HepG2 (cell line): ENCODE measurements at regions not wholly inside any gene's neighbourhood (a gene's known extent, or its start where the extent isn't known, plus 50 kb on each side); places are given as distances from the start of the nearest gene placed in this dataset.

Experiments
- ETV5 ChIP-seq: IDR thresholded peaks from 2 replicates; pipeline ENCODE4 v1.6.1; 2018; ENCODE audit warnings: missing biosample characterization, missing genetic modification reagents, inconsistent platforms, borderline replicate concordance
- GATAD2A ChIP-seq: IDR thresholded peaks from 2 replicates; pipeline ENCODE4 v1.6.1; 2016
- IKZF4 ChIP-seq: sonication (generic); formaldehyde crosslinking; IDR thresholded peaks from 2 replicates; pipeline ENCODE4 v1.5.1; 2020; ENCODE audit warnings: borderline replicate concordance, mild to moderate bottlenecking, low read depth, missing genetic modification reagents; ENCODE audit errors: not compliant biosample characterization
- RFX5 ChIP-seq: IDR thresholded peaks from 2 replicates; pipeline ENCODE4 v1.6.1; 2011; ENCODE audit warnings: low read depth, low read length, improper control_type of control experiment
- SALL1 ChIP-seq: sonication (generic); formaldehyde crosslinking; IDR thresholded peaks from 2 replicates; pipeline ENCODE4 v1.8.0; 2022; ENCODE audit warnings: mild to moderate bottlenecking, missing genetic modification reagents
- SMAD9 ChIP-seq: sonication (generic); formaldehyde crosslinking; IDR thresholded peaks from 2 replicates; pipeline ENCODE4 v1.5.1; 2020; ENCODE audit warnings: mild to moderate bottlenecking, missing genetic modification reagents
- SRSF9 ChIP-seq: fragments of 200-400 bp; formaldehyde crosslinking; IDR thresholded peaks from 2 replicates; pipeline ENCODE4 v1.6.1; 2018; ENCODE audit warnings: borderline replicate concordance, mild to moderate bottlenecking, low read depth, low read length; ENCODE audit not compliant: insufficient read depth, poor library complexity, severe bottlenecking
- STAG1 ChIP-seq: sonication (generic); formaldehyde crosslinking; IDR thresholded peaks from 2 replicates; pipeline ENCODE4 v1.4.0; 2020; ENCODE audit warnings: missing genetic modification reagents
- STAT5B ChIP-seq: sonication (generic); formaldehyde crosslinking; IDR thresholded peaks from 2 replicates; pipeline ENCODE4 v1.4.0; 2020; ENCODE audit warnings: missing genetic modification reagents
- TCF12 ChIP-seq, 2 experiments: fragments of 450-650 bp in 1 of 2; sonication (generic) in 1 of 2; formaldehyde crosslinking in 1 of 2; IDR thresholded peaks; 2 replicates each; pipeline versions ENCODE4 v1.6.1 to v1.8.0; 2017 to 2022; ENCODE audit warnings: antibody characterized with exemption in 1 of 2, mild to moderate bottlenecking in 1 of 2, missing genetic modification reagents in 1 of 2, moderate library complexity in 1 of 2
- TFE3 ChIP-seq: IDR thresholded peaks from 2 replicates; pipeline ENCODE4 v1.6.1; 2016
- THAP11 ChIP-seq: IDR thresholded peaks from 2 replicates; pipeline ENCODE4 v1.6.1; 2016; ENCODE audit warnings: missing biosample characterization, missing genetic modification reagents
- ZBTB8A ChIP-seq: sonication (generic); formaldehyde crosslinking; IDR thresholded peaks from 2 replicates; pipeline ENCODE4 v1.4.0; 2020; ENCODE audit warnings: mild to moderate bottlenecking, low read depth, missing genetic modification reagents, borderline replicate concordance
- ZFP36 ChIP-seq: fragments of 150-350 bp; IDR thresholded peaks from 2 replicates; pipeline ENCODE4 v1.6.1; 2018; ENCODE audit warnings: borderline replicate concordance, low read length, low read depth; ENCODE audit not compliant: partially characterized antibody
- ZNF253 ChIP-seq: sonication (generic); formaldehyde crosslinking; IDR thresholded peaks from 2 replicates; pipeline ENCODE4 v1.8.0; 2022; ENCODE audit warnings: mild to moderate bottlenecking, missing genetic modification reagents, borderline replicate concordance
- ZNF407 ChIP-seq: sonication (generic); formaldehyde crosslinking; IDR thresholded peaks from one replicate; pipeline ENCODE4 v1.5.1; 2020; ENCODE audit warnings: mild to moderate bottlenecking, missing genetic modification reagents; ENCODE audit errors: not compliant biosample characterization
- ZSCAN12 ChIP-seq: sonication (generic); formaldehyde crosslinking; IDR thresholded peaks from 2 replicates; pipeline ENCODE4 v1.9.0; 2021; ENCODE audit warnings: mild to moderate bottlenecking, missing genetic modification reagents
- TF ChIP-seq, protein P1 (sequence below): sonication (generic); formaldehyde crosslinking; IDR thresholded peaks from 2 replicates; pipeline ENCODE4 v1.5.1; 2020; ENCODE audit warnings: missing genetic modification reagents, mild to moderate bottlenecking, borderline replicate concordance

- TF ChIP-seq SRSF9 (no peak), ZNF253 (CRISPR knock-in tag) (no peak), TFE3 (CRISPR knock-in tag) (peak; percentile 73), THAP11 (CRISPR knock-in tag) (peak; percentile 68; the same call in 1 of the 2 replicates), ZSCAN12 (CRISPR knock-in tag) (0 out of 2 replicates have a peak, but pooled peaks have one; percentile 36), RFX5 (no peak), ZNF407 (CRISPR knock-in tag) (no peak), ZBTB8A (CRISPR knock-in tag) (no peak), GATAD2A (CRISPR knock-in tag) (peak; percentile 94), SMAD9 (CRISPR knock-in tag) (no peak), STAG1 (CRISPR knock-in tag) (peak; percentile 41; the same call in 1 of the 2 replicates), ZFP36 (no peak), IKZF4 (CRISPR knock-in tag) (no peak), SALL1 (CRISPR knock-in tag) (peak; percentile 95), STAT5B (no peak), TCF12 (IDR thresholded peaks at IDR 0.05) (no peak), TCF12 (CRISPR knock-in tag; IDR thresholded peaks at IDR 0.05) (no peak), ETV5 (CRISPR knock-in tag) (peak; percentile 93)
- TF ChIP-seq, protein P1, sequence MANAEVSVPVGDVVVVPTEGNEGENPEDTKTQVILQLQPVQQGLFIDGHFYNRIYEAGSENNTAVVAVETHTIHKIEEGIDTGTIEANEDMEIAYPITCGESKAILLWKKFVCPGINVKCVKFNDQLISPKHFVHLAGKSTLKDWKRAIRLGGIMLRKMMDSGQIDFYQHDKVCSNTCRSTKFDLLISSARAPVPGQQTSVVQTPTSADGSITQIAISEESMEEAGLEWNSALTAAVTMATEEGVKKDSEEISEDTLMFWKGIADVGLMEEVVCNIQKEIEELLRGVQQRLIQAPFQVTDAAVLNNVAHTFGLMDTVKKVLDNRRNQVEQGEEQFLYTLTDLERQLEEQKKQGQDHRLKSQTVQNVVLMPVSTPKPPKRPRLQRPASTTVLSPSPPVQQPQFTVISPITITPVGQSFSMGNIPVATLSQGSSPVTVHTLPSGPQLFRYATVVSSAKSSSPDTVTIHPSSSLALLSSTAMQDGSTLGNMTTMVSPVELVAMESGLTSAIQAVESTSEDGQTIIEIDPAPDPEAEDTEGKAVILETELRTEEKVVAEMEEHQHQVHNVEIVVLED: no peak; the same call in 1 of the 2 replicates
Observed at GRCh38 chr6:137697267-137697938, 169.7 kb upstream of the TNFAIP3 start (continued).
